ENCODE measurements at regions not wholly inside any gene's neighbourhood (a gene's known extent, or its start where the extent isn't known, plus 50 kb on each side); places are given as distances from the start of the nearest gene placed in this dataset.
"Not testable (repeated sequence)": the region's sequence is repeated elsewhere in the genome, so short reads cannot be mapped to it uniquely, and the experiment has no call there.

DNA sequence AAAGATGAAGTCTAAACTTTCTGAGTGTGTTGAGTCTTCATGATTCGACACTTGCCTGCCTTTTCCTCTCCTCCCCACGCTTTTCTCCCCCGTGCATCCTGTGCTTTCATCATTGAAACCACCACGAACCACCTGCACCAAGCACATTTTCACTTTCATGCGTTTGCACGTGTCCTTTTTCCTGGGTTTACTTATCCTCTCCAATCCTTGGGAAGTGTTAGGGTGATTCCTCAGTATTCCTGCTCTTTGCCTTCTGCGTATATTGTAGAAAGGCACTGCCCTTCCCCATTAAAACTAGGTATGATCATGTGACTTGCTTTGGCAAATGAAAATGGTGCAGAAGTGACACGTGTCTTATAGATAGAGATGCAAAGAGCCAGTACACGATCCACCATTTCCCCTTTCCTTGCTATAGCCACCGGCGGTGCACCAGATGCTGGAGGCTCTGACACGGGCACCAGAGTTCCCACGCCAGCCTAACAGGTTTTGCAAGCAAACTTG lies 106.6 kb downstream of the BRMS1L start:
- DNase-seq: no peak

DNA sequence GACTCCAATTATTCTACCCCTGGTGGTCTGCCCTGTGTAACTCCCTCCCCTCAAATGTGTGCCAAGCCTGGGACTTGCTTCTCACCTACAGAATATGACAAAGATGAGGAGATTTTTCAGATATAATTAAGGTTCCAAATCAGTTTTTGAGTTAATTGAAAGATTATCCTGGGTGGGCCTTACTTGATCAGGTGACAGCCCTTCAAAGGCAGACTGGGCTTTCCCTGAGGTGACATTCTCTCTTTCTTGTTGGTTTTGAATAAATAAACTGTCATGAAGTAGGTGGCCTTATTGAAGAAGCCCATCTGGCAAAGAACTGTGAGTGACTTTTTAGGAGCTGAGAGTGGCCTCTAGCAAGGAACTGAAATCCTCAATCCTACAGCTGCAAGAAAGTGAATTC lies 106.0 kb downstream of the BRMS1L start:
- DNase-seq: no peak

- no peak for DNase-seq
Measured at GRCh38 chr14:35931346-35931745, 105.2 kb downstream of the BRMS1L start.

- no peak for DNase-seq
Measured at GRCh38 chr14:35929186-35929585, 103.0 kb downstream of the BRMS1L start.

- DNase-seq: peak; percentile 4
Measured at GRCh38 chr14:35927727-35928126, 101.6 kb downstream of the BRMS1L start.

DNA sequence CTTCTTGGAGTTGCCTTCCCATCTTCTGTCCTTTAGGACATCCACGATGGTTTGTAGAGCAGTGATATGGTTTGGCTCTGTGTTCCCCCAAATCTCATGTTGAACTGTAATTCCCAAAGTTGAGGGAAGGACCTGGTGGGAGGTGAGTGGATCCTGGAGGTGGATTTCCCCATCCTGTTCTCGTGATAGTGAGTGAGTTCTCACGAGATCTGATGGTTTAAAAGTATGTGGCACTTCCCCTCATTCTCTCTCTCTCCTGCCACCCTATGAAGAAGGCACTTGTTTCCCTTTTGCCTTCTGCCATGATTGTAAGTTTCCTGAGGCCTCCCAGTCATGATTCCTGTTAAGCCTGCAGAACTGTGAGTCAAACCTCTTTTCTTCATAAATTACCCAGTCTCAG lies 99.2 kb downstream of the BRMS1L start:
- no peak for DNase-seq

DNA sequence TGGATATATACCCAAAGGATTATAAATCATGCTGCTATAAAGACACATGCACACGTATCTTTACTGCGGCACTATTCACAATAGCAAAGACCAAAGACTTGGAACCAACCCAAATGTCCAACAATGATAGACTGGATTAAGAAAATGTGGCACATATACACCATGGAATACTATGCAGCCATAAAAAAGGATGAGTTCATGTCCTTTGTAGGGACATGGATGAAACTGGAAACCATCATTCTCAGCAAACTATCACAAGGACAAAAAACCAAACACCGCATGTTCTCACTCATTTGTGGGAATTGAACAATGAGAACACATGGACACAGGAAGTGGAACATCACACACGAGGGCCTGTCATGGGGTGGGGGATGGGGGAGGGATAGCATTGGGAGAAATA lies 96.5 kb downstream of the BRMS1L start:
- DNase-seq: not testable (repeated sequence)

DNA sequence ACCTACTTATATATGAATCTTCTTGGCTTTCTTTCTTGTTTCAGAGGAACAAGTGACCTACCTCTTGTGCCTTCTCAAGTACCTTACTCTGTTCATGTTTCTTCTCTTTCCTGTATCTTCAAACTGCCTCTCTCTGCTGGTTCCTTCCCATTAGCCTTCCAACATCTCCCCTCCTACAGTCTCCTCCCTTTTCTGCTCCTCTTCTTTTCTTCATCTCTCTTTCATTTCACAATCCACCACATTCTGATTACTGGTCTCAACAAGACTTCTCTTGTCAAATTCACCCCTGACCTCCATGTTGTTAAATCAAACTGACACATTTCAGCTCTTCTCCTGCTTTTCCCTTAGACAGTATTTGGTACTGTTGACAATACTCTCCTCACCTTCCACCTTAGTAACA lies 95.6 kb downstream of the BRMS1L start:
- DNase-seq: no peak

Measured in fibroblast of skin of scalp (primary cell).